Uterus (tissue), 2 donors: ENCODE measurements at regions not wholly inside any gene's neighbourhood (a gene's known extent, or its start where the extent isn't known, plus 50 kb on each side); places are given as distances from the start of the nearest gene placed in this dataset.

Experiments
- CTCF ChIP-seq, 4 experiments: fragments of 200-600 bp in 2 of 4; fragments of 450-650 bp in 2 of 4; sonication (generic) in 2 of 4; IDR thresholded peaks; one replicate each; pipeline ENCODE4 v1.5.1; 2016 to 2019; ENCODE audit warnings: antibody characterized with exemption in 4 of 4, mild to moderate bottlenecking in 2 of 4, moderate library complexity in 1 of 4
- POLR2A ChIP-seq, 2 donors: fragments of 450-650 bp; IDR thresholded peaks; one replicate each; pipeline ENCODE4 v1.6.1; 2016; ENCODE audit warnings: antibody characterized with exemption in 2 of 2, mild to moderate bottlenecking in 1 of 2, moderate library complexity in 1 of 2

- no peak for TF ChIP-seq CTCF (IDR thresholded peaks at IDR 0.05)
- no peak for TF ChIP-seq POLR2A (IDR thresholded peaks at IDR 0.05)
These were observed 61.3 kb upstream of the NKX2-2 start for GRCh38 chr20:21575167-21575566.
